NOMO-1 (cell line): ENCODE measurements at regions not wholly inside any gene's neighbourhood (a gene's known extent, or its start where the extent isn't known, plus 50 kb on each side); places are given as distances from the start of the nearest gene placed in this dataset.

ENCODE experiments used
- DNase-seq, 2 experiments: peaks; one replicate each; lab custom pipeline; 2025; ENCODE audit not compliant: unreplicated experiment in 2 of 2; lab: John Stamatoyannopoulos, UW

- DNase-seq = no peak
Measured at GRCh38 chr7:84568781-84569180, 374.2 kb upstream of the SEMA3A start.

DNA sequence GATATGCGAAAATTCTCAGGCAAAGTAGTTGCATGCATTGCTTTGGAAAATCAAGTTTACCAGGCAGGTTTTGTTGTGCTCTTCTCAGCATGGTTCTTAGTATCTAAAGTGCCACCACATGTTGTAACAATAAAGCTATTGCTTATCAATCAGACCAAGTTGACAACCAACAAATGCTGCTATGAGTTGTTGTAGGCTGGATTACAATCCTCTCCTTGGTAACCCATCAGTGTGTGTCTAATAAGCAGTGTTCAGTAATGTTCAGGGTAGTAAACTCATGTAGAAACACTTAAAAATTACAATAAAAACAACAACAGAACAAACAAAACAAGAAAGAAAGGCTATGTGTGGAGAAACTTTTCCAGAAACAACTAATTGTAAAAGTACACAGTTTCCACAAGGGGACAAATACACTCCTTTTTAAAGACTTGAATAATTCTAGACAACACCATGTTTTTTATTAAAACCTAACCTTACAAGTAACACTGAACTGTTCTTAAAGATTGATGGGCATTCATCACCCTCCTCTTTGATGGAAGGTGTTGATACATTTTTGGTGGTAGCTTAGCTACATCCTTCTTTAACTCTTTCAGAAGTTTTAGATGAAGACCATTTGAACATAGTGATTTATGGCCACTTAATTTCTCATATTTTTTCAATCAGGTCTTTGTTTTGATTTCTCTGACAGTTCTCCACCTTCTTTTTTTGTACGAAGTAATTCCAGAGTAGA is 370.9 kb upstream of the SEMA3A start:
- no peak for DNase-seq

- no peak for DNase-seq
Measured at GRCh38 chr7:84553711-84554110, 359.1 kb upstream of the SEMA3A start.

DNA sequence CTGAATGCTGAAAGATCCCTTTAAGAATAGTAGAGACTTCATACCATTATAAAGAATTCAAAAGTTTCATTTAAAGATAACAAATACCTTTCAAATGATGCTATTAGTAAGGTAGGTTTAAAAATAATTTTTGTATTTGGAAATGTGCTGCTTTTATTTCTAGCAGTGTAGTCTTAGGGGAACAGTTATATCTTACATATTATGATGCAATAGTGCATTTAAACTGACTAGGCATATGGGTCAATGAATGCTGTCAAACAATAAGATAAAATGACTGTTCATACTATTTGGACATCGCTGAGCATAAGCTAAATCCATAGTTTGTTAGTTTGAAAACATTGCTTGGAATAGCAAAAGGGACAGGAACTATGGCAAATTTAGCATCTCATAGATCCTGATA is 354.8 kb upstream of the SEMA3A start:
- no peak for DNase-seq

- DNase-seq = no peak
Measured at GRCh38 chr7:84548366-84549365, 354.1 kb upstream of the SEMA3A start.

DNA sequence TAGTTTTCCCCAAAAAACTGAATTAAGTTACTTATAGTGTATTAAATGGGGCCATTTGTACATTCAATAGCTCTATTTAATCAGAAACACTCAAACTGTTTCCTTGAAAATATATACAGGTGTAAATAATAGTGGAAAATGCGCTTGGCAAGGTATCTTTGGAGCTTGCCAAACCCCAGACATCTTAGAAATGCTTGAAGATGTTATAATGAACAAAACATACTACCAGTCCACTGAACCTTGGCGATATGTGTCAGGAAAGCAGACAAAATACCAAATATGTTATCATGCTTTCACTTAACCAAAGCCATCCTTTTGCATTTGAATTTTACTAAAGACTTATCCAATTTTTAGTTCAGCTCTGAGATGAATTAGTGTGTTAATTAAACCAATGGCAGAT is 352.7 kb upstream of the SEMA3A start:
- DNase-seq = no peak

GRCh38 chr7:84546403-84546802 is 351.8 kb upstream of the SEMA3A start:
- DNase-seq = no peak

GRCh38 chr7:84538268-84538667 is 343.7 kb upstream of the SEMA3A start:
- DNase-seq = no peak

- no peak for DNase-seq
Measured at GRCh38 chr7:84536271-84536870, 341.8 kb upstream of the SEMA3A start.

- no peak for DNase-seq
Measured at GRCh38 chr7:84535580-84536270, 341.1 kb upstream of the SEMA3A start.

- no peak for DNase-seq
Measured at GRCh38 chr7:84533182-84533581, 338.6 kb upstream of the SEMA3A start.

GRCh38 chr7:84532196-84532595 is 337.6 kb upstream of the SEMA3A start:
- no peak for DNase-seq

GRCh38 chr7:84529480-84530205 is 335.1 kb upstream of the SEMA3A start:
- DNase-seq = no peak

DNA sequence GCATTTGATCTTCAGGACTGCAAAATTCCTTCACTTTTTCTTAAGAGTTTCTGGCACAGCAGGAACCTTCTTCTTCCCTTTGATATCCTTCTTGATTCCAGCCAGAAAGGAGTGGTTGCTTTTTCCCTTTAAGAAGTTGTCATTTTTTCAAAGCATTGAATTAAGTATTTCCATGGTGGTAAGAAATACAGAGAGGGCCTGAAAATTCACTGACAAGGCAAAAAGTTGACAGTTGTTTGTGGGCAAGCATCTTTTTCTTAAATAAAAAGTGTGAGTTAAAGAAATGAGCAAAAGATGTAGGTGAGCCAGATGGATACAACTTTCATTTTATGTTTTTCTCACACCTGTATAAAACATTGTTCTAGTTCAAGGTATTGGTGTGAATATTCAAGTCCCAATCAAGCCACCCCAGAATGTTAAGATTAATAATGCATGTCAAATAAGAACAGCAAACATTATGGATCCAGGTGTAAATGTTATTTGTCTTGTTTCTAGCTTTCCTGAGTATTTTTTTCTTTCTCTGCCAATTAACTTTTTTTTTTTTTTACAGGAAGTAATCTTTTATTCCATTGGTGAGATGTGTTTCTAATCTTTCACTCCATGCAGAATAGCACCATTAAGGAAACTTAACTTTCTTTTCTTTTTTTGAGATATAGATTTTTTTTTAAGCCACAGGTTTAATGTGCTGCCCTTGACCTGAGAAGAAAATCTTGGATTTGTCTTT is 334.3 kb upstream of the SEMA3A start:
- DNase-seq = no peak

- DNase-seq = no peak
Measured at GRCh38 chr7:84524714-84525694, 330.4 kb upstream of the SEMA3A start.

DNA sequence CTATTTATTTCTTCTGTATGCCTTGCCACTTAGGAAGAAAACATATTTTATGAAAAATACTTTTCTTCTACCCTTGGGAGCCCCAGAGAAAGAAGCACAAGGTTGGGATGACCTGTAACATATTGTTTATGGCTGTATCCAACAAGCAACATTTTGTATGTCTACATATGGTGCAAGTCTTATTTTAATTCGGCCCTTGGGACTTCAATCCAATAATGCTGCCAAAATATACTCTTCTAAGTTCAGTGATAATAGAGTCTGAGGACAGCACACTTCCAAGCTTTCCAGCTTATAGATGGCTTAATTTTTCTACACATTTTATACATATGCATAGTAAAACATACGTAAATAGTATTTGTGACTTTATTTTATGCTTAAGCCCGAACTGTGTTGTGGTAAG is 318.5 kb upstream of the SEMA3A start:
- DNase-seq = no peak

DNA sequence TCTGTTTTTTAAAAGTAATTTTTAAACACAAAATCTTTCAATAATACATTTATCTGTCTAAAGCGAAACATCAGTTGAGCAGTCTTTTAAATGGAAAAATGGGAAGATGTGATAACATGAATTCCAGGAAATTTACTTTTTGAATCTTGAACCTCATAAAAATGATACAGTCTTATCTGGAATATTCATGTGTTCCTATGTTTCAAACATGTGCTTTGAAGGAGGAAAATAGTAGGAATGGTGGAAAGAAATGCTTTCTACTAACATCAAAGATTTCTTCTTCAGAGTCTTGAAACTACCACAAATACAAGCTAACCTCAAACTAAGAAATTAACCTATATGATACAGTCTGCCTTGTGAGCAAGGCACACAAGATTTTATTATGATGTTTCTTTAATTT is 317.5 kb upstream of the SEMA3A start:
- DNase-seq = no peak

GRCh38 chr7:84510505-84510904 is 315.9 kb upstream of the SEMA3A start:
- DNase-seq = no peak
